Endodermal cell (in vitro differentiated cells): ENCODE measurements at regions not wholly inside any gene's neighbourhood (a gene's known extent, or its start where the extent isn't known, plus 50 kb on each side); places are given as distances from the start of the nearest gene placed in this dataset.

Source experiments
- DNase-seq: peaks from one replicate; pipeline ENCODE4 v3.0.0-alpha.2; 2017
- H3K27ac ChIP-seq: 2 replicates; pipeline ENCODE4 v1.5.1; 2013; ENCODE audit warnings: mild to moderate bottlenecking, low read depth, low read length, moderate library complexity
- H3K27me3 ChIP-seq: 2 replicates; pipeline ENCODE4 v1.6.1; 2013; ENCODE audit warnings: mild to moderate bottlenecking, low read length, moderate library complexity; ENCODE audit not compliant: insufficient read depth, control insufficient read depth, poor library complexity, severe bottlenecking
- H3K36me3 ChIP-seq: 2 replicates; pipeline ENCODE4 v1.7.0; 2013; ENCODE audit warnings: mild to moderate bottlenecking, low read length, moderate library complexity; ENCODE audit not compliant: control insufficient read depth, insufficient read depth
- H3K4me1 ChIP-seq: one replicate; pipeline ENCODE4 v1.7.0; 2013; ENCODE audit warnings: low read length; ENCODE audit not compliant: control insufficient read depth, insufficient read depth
- H3K4me3 ChIP-seq: 2 replicates; pipeline ENCODE4 v1.5.1; 2013; ENCODE audit warnings: mild to moderate bottlenecking, low read length, moderate library complexity
- H3K9ac ChIP-seq: 2 replicates; pipeline ENCODE4 v1.6.1; 2013; ENCODE audit warnings: mild to moderate bottlenecking, low read length, moderate library complexity; ENCODE audit not compliant: poor library complexity, severe bottlenecking; ENCODE audit errors: extremely low read depth
- H3K9me3 ChIP-seq: 2 replicates; pipeline ENCODE4 v1.6.1; 2013; ENCODE audit warnings: mild to moderate bottlenecking, low read length, moderate library complexity; ENCODE audit not compliant: control insufficient read depth
- H3K27ac Mint-ChIP-seq: 2 replicates; pipeline ENCODE4 v1.8.0; 2020; ENCODE audit warnings: mixed read lengths
- H3K27me3 Mint-ChIP-seq: 2 replicates; pipeline ENCODE4 v1.8.0; 2021; ENCODE audit warnings: mild to moderate bottlenecking, mixed read lengths; ENCODE audit not compliant: insufficient read depth
- H3K36me3 Mint-ChIP-seq: 2 replicates; pipeline ENCODE4 v1.8.0; 2020; ENCODE audit warnings: low read depth, mixed read lengths
- H3K4me1 Mint-ChIP-seq: 2 replicates; pipeline ENCODE4 v1.8.0; 2020; ENCODE audit warnings: mixed read lengths
- H3K4me3 Mint-ChIP-seq: 2 replicates; pipeline ENCODE4 v1.8.0; 2020; ENCODE audit warnings: mild to moderate bottlenecking, moderate library complexity, mixed read lengths
- H3K9me3 Mint-ChIP-seq: 2 replicates; pipeline ENCODE4 v1.8.0; 2020; ENCODE audit warnings: mild to moderate bottlenecking, mixed read lengths
- WGBS, 2 experiments: methylation state at CpG; one replicate each; pipeline versions ENCODE4 v1.1.5 to v1.1.7; 2013; ENCODE audit warnings: missing lambda C conversion rate in 2 of 2, mixed read lengths in 1 of 2; ENCODE audit not compliant: insufficient coverage in 1 of 2, insufficient read length in 1 of 2; 5-methylcytosine and 5-hydroxymethylcytosine counted together
- TF ChIP-seq, protein P1 (sequence below): fragments of 200-600 bp; sonication (generic); conservative IDR thresholded peaks from 2 replicates; pipeline ENCODE4 v1.5.0; 2021; ENCODE audit warnings: antibody characterized with exemption, mild to moderate bottlenecking

DNA sequence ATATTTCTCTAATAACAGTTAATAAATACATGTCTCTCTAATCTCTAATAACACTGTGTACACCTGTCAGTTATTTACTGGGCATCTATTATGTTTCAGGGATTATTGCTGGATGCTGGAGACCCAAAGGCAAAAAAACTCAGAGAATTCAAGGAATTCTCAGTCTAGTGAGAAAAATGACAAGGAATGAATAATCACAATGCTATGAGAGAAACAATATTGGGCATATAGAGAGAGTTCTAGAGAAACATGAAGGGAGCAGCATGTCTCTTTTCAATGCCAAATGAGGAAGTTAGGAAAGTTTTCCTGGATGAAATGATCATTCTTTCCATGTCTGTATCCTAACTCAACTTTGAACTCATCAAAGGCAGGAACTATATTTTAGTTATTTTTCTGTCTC is 82.8 kb downstream of the TNFSF18 start:
- TF ChIP-seq, protein P1, sequence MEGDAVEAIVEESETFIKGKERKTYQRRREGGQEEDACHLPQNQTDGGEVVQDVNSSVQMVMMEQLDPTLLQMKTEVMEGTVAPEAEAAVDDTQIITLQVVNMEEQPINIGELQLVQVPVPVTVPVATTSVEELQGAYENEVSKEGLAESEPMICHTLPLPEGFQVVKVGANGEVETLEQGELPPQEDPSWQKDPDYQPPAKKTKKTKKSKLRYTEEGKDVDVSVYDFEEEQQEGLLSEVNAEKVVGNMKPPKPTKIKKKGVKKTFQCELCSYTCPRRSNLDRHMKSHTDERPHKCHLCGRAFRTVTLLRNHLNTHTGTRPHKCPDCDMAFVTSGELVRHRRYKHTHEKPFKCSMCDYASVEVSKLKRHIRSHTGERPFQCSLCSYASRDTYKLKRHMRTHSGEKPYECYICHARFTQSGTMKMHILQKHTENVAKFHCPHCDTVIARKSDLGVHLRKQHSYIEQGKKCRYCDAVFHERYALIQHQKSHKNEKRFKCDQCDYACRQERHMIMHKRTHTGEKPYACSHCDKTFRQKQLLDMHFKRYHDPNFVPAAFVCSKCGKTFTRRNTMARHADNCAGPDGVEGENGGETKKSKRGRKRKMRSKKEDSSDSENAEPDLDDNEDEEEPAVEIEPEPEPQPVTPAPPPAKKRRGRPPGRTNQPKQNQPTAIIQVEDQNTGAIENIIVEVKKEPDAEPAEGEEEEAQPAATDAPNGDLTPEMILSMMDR, result no peak
- no peaks in the 10 kb centered on the region for H3K9me3 ChIP-seq
- no peaks in the 10 kb centered on the region for H3K4me1 ChIP-seq
- H3K4me3 ChIP-seq, result no peak overlapping the region
- Mint-ChIP-seq H3K36me3 (no peaks in the 10 kb centered on the region), H3K27ac (no peak overlapping the region), H3K27me3 (no peaks in the 10 kb centered on the region), H3K4me1 (peaks cover 4% of the 10 kb centered on the region), H3K4me3 (no peak overlapping the region), H3K9me3 (peaks cover 2% of the 10 kb centered on the region)
- H3K36me3 ChIP-seq, result no peaks in the 10 kb centered on the region
- DNase-seq, result no peak
- no peak overlapping the region for H3K9ac ChIP-seq
- no peaks in the 10 kb centered on the region for H3K27me3 ChIP-seq
- no peak overlapping the region for H3K27ac ChIP-seq

DNA sequence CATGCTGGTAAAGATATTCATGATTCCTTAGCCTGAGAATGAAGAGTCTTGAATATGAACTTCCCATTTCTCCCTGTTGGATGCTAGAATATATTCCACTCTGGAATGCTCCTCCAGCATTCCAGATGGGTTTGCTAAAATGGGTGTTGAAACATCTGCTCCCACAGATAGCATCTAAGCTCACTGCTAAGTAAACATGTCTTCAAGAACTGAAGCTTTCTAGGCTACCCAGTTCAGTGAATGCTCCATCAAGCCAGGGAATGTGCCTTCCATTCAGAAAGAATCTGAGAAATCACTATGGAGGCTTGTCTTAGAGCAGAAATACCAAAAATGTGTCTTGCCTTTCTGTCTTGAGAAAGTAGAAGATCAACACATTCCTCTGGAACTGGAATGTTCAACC is 81.1 kb downstream of the TNFSF18 start:
- H3K4me3 ChIP-seq, result no peak overlapping the region
- H3K27me3 ChIP-seq, result no peaks in the 10 kb centered on the region
- DNase-seq, result no peak
- no peaks in the 10 kb centered on the region for H3K36me3 ChIP-seq
- Mint-ChIP-seq H3K27ac (no peak overlapping the region), H3K4me1 (peaks cover 4% of the 10 kb centered on the region), H3K36me3 (no peaks in the 10 kb centered on the region), H3K9me3 (no peaks in the 10 kb centered on the region), H3K4me3 (no peak overlapping the region), H3K27me3 (no peaks in the 10 kb centered on the region)
- H3K9me3 ChIP-seq, result no peaks in the 10 kb centered on the region
- H3K9ac ChIP-seq, result no peak overlapping the region
- TF ChIP-seq, protein P1, result no peak
- no peaks in the 10 kb centered on the region for H3K4me1 ChIP-seq
- no peak overlapping the region for H3K27ac ChIP-seq

DNA sequence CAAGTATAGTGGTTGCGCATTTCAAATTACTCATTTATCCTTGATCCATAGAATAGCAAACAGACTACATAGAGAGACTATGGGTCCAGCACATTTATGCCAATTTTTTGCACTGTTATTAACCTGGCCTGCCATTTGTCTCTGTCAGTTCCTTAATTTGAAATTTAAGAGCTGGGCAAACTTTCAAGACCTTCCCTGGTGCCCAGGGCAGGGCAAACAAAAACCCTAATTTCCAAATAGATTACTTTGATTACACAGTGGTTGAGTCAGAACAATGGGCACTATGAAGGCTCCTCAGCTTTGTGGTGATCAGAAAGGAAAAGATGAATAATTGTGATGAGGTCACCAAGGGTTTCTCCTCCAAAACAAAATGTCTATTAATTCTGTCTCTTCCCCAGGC is 80.6 kb downstream of the TNFSF18 start:
- WGBS, 2 experiments, result 97 to 100% methylated on average over 1 of the region's 1 CpG
- H3K27ac Mint-ChIP-seq, result no peak overlapping the region
- H3K4me3 Mint-ChIP-seq, result no peak overlapping the region

More for the DNA sequence above, 80.6 kb downstream of the TNFSF18 start:
- Histone ChIP-seq H3K4me1 (no peaks in the 10 kb centered on the region), H3K9ac (no peak overlapping the region), H3K9me3 (no peaks in the 10 kb centered on the region), H3K27me3 (no peaks in the 10 kb centered on the region), H3K36me3 (no peaks in the 10 kb centered on the region), H3K4me3 (no peak overlapping the region), H3K27ac (no peak overlapping the region)
- DNase-seq, result no peak
- TF ChIP-seq, protein P1, result no peak
- peaks cover 1% of the 10 kb centered on the region for H3K9me3 Mint-ChIP-seq
- no peaks in the 10 kb centered on the region for H3K36me3 Mint-ChIP-seq
- no peaks in the 10 kb centered on the region for H3K27me3 Mint-ChIP-seq
- H3K4me1 Mint-ChIP-seq, result peaks cover 4% of the 10 kb centered on the region
